NCI-H524 treated with DMSO at 0.1 percent for 48 hours (cell line): ENCODE measurements at regions not wholly inside any gene's neighbourhood (a gene's known extent, or its start where the extent isn't known, plus 50 kb on each side); places are given as distances from the start of the nearest gene placed in this dataset.

Experiments
- DNase-seq: peaks from one replicate; lab custom pipeline; 2025; lab: John Stamatoyannopoulos, UW

DNA sequence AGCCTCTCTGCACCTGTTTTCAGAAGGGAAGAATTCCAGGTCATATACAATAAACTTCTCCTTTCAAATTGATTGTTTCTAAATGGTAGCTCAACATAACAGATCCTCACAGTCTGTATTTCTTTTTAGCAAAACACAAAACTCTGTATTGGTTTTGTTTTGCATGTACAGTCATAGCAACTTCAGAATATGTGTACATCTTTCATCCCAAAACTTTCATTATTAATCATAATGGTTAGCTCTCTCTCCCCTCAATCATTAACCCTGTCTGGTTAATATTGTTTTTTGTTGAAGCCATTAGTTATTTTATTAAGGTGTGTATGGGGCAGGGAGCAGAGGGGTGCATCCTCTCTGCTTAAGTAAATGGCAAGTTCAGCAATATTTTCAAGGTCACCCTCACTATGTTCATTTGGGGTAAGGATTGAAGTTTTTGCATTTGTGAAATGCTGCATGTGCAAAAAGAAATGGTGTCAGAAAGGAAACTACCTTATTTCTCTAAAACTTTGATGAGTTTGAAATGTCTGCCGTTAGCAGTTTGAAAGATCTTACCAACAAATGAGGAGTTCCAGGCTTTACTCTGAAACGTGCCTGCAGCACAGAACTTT, 136.8 kb upstream of the BTBD3 start:
- DNase-seq: no peak

DNA sequence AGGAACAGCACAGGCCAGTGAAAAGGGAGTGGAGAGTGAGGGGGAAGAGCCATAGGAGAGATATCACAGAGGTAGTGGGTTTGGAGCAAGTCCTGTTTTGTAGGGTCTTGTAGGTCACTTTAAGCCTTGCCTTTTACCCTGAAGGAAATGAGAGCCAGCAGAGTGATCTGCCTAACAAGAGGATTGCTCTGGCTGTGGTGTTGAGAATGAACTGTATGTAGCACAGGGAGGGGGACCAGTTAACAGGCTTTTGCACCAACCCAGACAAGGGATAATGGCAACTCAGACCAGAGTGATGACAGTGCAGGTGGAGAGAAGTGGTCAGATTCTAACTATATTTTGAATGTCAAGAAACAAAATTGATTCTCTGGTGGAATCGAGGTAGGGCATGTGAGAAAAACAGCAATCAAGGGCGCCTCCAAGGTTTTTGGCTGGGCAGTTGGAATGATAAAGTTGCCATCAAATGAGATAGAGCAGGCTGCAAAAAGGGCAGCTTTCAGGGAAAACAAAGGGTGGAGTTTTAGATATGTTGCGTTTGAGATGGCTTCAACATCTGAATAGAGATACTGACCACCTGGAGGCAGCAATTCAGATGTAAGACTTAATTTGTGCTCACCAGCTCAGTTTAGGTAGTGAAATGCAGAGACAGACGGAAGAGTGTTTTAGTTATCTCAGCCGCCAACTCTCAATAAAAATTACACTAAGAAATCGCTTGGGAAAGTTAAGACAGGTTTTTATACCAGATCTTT, 134.4 kb upstream of the BTBD3 start:
- no peak for DNase-seq

DNA sequence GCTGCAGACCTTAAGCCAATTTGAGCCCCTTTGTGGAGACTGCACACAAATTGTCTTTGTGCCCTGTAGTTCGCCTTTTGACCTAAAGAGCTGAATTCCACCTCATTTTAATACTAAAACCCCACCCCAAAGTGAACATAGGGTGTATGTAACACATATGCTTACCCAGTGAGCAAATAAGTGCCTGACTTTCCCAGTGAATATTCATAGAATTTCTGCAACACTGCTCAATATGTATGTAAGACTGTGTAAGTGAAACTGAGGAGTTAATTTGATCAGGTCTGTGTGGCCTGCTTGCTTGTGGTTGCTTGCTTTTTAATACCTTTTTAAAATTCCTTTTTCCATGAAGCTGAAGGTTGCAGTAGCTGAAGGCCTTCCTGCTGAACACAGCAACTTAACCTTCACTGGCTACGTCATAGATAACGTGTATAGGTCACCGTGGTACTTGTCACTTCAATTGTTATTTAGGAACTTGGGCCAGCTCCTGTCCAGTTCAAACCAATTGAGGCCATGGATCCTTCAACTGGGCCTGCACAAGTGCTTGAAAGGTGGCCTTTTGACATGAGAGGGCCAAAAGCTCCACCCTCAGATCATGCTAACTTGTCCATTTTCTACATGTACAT, 131.7 kb upstream of the BTBD3 start:
- no peak for DNase-seq

GRCh38 chr20:11790046-11790445, 127.6 kb upstream of the BTBD3 start:
- DNase-seq: no peak

DNA sequence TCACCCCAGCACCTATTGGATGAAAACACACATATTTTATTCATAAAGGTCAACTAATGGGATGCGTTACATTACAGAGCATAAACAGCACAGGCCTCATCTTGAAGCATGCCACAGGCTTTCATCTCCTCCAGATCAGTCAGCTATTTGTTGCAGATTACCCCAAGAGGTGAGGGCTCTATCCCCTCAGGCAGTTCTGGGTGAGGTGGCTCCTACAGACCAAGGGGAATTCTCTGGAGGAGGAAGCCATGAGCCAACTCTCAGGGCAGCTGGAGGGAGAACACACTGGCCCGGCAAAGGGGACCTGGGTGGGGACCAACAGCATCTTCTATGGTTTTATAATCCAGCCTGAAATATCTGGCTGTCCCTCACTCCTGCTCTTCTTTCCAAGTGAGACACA, 126.4 kb upstream of the BTBD3 start:
- no peak for DNase-seq

DNA sequence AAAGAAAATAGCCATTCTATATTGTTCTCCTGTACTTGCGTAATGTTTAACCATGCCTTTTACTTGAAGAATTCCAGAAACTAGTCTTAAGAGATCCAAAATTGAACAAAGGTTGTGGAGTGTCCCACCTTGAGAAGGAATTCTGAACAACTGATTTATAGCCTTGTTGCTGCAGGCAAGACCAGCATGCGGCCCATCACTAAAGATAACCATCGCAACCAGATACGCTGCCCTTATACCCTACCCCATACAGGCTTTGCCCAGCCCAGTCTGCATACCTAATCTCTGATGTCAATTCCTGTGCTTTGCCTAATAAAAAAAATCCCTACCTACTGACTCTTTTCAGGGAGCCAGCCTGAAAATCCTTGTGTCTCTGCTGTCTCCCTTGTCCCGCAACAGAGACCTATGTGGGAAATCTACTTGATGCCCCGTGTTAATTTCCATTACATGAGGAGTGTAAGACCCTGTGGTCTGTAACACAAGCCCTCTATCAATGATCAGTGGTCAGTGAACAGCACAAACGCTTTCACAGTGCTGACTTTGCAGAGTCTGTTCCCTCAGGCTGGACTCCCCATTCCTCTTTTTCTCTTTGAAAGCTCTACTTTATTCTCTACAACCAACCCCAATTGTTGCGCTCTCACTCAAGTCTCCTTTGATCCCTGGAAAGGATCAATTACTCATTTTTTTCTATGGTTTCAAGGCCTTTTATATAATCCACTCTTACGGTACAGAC, 125.7 kb upstream of the BTBD3 start:
- DNase-seq: no peak

GRCh38 chr20:11792568-11792953, 125.1 kb upstream of the BTBD3 start:
- no peak for DNase-seq

DNA sequence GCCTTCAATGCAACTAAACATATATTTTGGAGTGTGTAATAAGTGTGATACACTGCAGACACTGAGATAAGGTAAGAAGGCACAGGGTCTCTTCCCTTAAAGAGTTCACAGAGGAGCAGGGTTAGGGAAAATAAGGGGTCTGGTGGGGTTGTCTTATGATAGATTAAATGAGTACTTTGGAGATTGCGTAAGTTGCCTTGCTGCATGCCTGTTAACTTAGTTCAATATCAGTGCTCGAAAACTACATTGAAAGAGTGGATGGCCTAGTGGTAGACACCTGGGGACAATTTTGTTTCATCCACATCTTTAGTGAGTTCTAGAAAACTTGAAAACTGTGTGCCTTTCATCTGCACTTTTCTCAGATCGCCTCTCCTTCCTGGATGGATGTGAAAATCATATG, 123.2 kb upstream of the BTBD3 start:
- DNase-seq: no peak

DNA sequence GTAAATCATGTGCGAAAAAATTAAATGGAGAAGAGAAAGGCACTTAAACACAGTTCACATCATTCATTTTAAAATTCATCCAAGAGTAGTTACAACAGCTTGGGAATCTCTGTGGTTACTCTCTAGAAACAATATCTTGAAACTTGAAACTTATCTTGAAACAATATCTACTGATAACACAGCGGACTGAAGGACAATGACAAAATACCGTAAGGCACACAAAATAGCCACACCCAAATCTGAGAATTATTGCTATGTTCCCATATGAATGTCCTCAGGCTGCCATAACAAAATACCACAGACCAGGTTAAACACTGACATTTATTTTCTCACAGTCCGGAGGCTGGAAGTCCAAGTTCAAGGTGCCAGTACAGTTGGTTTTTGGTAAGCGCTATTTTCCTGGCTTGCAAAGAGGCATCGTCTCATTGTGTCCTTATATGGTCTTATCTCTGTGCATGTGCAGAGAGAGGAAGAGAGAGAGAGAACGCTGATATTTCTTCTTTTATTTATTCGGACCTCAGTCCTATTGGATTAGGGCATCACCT, 122.5 kb upstream of the BTBD3 start:
- no peak for DNase-seq

DNA sequence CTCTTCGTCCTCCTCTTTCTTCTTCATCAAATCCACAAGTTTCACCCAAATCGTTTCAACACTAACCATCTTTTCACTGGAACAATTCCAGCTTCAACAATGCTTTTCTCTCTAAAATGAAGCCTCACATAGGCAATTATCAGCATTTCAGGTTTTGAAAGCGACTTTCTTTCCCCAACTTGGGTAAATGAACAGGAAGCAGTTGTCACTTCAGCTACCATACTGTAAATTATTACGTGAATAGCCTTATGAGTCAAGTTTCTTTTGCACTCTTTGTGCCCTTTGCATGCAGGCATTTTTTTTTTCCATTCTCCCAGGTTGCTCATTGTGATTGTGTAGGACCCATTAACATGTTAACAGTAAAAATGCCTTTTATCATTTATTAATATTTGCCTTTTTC, 121.7 kb upstream of the BTBD3 start:
- DNase-seq: no peak

- DNase-seq: no peak
Observed at GRCh38 chr20:11797156-11797555, 120.5 kb upstream of the BTBD3 start.

DNA sequence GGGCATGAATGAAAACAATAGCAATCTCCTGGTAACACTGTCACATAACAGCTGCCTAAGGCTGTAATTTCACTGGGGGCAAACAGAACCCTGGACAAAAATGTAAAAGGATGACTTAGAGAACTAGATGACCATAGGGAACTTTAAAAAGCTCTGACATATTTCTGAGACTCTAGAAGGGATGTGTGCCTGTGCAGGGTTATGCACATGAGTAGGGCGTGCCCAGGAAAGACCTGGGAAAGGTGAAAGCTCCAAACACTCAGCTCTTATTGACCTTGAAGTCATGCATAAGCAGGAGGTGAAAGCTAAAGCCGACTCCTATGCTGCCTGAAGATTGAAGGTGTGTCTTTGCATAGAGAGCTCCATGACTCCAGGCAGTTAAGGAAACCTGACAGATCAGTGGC, 118.4 kb upstream of the BTBD3 start:
- DNase-seq: no peak

DNA sequence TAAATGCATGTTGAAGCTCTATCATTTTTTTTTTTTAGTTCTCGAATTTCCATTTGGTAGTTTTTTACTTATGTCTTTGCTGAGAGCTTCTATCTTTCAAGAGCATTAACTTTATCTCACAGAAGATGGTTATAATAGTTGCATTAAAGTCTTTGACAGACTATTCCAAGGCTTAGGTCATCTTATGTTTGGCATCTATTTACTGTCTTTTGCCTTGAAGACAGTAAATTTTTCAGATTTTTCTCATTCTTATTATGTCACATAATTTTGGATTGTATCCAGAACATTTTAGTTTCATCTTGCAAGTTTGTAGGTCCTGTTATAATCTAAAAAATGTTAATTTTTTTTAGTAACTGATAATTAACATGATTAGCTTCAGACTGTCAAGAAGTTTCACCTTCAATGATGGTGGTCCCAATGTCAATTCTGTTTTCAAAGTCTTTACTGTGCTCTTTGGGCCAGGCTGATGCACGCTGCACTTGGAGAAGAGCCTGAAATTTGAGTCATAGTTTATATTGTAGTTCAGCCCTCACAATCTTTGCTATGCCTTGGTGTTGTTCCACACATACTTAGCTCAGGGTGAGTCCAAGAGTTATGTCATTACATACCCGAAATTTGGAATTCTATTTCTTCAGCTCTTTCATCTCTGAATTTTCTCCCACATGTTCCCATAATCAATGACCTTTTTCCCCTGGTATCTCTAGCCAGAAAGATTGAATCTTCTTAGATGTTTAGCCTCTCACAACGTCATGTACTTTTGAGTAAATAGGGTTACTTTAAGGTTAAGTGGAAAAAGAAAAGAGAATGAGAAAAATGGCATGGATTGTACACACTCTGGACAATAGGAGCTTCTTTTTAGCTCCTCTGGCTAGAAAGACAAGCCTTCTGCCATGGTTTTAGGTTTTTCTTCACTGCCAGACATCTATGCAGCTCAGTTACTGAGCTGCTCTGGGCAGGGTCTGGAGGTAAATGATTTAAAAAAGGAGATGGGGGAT, 110.3 kb upstream of the BTBD3 start:
- DNase-seq: no peak

DNA sequence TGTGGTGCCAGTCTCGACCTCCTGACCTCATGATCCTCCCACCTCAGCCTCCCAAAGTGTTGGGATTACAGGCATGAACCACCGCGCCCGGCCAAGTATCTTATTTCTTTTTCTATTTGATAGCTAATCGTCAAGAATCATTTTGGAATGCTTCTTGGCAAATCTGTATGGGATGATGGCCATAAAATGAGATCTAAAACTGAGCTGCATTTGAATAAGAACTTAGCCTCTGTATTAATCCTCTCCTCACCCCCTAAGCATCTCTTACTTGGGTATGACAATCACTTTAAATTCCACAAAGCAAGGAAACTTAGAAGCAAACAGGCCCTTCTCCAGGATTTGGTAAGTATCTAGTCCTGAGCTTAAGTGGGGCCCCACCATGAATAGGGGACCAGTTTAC, 108.9 kb upstream of the BTBD3 start:
- DNase-seq: no peak

DNA sequence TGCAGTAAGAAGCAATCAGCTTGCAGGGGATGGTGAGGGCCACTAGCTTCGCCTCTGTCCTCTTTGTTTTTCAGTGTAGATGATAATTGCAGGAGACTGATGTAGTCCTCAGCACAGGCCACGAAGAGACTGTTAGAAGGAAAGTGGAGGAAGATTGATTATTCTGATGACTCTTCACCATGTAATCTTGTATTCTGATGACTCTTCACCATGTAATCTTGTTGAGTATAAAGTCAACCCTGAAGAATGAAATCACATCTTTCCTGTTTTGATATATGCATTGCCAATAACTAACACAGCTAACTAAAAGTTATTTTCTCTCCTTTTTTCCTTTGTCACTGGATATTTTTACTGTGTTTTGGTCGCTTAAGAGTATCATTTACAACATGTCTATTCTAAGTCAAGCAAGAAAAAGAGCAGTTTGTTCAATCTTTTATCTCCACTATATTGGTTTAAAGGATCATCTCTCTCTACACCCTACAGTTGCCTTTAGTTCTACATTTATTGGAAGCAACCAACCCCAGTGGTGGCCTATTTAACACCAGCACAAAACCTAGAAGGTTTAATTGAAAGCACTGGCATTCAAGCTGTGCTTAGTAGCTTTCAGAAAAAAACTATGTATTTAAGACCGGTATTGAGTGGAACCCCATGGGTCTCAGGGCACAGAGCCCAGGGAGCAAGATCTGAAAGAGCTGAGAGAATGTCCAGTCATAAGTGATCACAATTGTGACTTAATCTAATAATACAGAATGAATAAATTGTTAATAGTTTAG, 107.2 kb upstream of the BTBD3 start:
- DNase-seq: no peak

GRCh38 chr20:11813106-11813890, 104.4 kb upstream of the BTBD3 start:
- DNase-seq: no peak

DNA sequence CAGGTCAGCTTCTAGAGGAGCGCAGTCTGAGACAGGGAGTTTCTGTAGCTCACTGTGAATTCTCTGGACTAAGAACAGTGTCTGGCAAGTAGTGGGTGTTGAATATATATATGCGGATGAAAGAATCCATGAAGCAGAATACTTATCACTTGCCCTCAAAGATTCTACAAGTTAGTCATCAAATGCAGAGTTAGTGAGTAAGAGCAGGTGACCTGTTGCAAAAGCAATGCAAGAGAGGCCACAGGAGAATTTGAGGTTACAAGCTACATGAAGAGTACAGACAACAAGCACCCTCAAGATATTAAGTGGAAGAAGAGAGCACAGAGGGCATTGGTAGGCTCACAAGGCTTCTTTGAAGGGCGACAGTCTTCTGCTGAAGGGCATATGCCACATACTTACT, 103.4 kb upstream of the BTBD3 start:
- no peak for DNase-seq

DNA sequence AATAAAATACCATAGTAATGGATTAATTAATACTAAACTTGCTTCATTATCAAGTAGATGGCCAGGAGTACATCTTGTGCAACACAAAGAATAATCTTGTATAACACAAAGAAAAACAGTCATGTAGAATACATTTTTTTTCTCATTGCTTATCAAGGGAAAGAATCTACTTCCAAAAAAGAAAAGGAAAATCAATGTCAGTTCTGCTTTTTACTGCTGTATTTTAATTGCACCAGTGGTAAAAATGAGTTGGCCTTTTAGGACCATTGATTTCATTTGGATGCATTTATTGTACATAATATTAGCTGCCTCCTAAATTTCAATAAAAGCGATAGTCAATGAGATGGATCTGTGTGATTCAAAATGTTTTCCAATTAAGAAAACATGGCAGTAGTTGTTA, 96.9 kb upstream of the BTBD3 start:
- no peak for DNase-seq

DNA sequence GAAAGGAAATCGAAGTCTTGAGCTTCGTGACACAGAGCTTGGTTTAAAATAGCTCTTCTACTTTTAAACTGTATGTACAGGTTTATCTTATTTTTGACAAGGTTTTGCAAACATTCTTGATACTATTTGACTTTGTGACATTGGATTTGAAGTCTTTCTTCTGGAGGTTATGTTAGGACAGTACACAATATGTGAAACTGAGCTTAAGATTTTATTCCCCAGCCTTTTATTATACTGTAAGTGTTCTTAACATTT, 95.2 kb upstream of the BTBD3 start:
- DNase-seq: no peak

- no peak for DNase-seq
Observed at GRCh38 chr20:11826334-11826733, 91.4 kb upstream of the BTBD3 start.
